Loucy (cell line): ENCODE measurements at regions not wholly inside any gene's neighbourhood (a gene's known extent, or its start where the extent isn't known, plus 50 kb on each side); places are given as distances from the start of the nearest gene placed in this dataset.

Source experiments
- H2AFZ ChIP-seq: fragments of 200-600 bp; sonication (generic); 2 replicates; pipeline ENCODE4 v1.6.0; 2016; ENCODE audit warnings: antibody characterized with exemption, mild to moderate bottlenecking, low read length, moderate library complexity
- H3F3A ChIP-seq: fragments of 200-600 bp; 2 replicates; pipeline ENCODE4 v1.6.0; 2016; ENCODE audit warnings: antibody characterized with exemption, low read depth, mild to moderate bottlenecking
- H3K27me3 ChIP-seq: fragments of 200-600 bp; sonication (generic); 2 replicates; pipeline ENCODE4 v1.6.1; 2014; ENCODE audit warnings: low read length, mild to moderate bottlenecking; ENCODE audit not compliant: insufficient read depth, poor library complexity, severe bottlenecking
- H3K36me3 ChIP-seq: fragments of 200-600 bp; sonication (generic); 2 replicates; pipeline ENCODE4 v1.6.1; 2016; ENCODE audit warnings: low read length; ENCODE audit not compliant: insufficient read depth
- H3K4me1 ChIP-seq: fragments of 200-600 bp; sonication (generic); 2 replicates; pipeline ENCODE4 v1.5.1; 2014; ENCODE audit warnings: low read length, mild to moderate bottlenecking; ENCODE audit not compliant: insufficient read depth, poor library complexity, severe bottlenecking
- H3K4me2 ChIP-seq: fragments of 200-600 bp; sonication (generic); 2 replicates; pipeline ENCODE4 v1.6.0; 2014; ENCODE audit warnings: antibody characterized with exemption, low read length, low read depth, mild to moderate bottlenecking; ENCODE audit not compliant: poor library complexity, severe bottlenecking
- H3K4me3 ChIP-seq: fragments of 200-600 bp; sonication (generic); 2 replicates; pipeline ENCODE4 v1.5.1; 2014; ENCODE audit warnings: low read length, mild to moderate bottlenecking, mixed read lengths; ENCODE audit not compliant: poor library complexity, severe bottlenecking
- H3K79me2 ChIP-seq: fragments of 200-600 bp; sonication (generic); 2 replicates; pipeline ENCODE4 v1.6.1; 2014; ENCODE audit warnings: low read length; ENCODE audit not compliant: insufficient read depth
- H3K9ac ChIP-seq: fragments of 200-600 bp; sonication (generic); 2 replicates; pipeline ENCODE4 v1.6.0; 2014; ENCODE audit warnings: mild to moderate bottlenecking, low read depth, low read length, moderate library complexity; ENCODE audit not compliant: poor library complexity, severe bottlenecking
- H3K9me2 ChIP-seq: fragments of 200-600 bp; sonication (generic); replicated peaks from 2 replicates; pipeline ENCODE4 v1.6.1; 2016; ENCODE audit warnings: low read depth, low read length, mixed read lengths
- H3K9me3 ChIP-seq: fragments of 200-600 bp; sonication (generic); 2 replicates; pipeline ENCODE4 v1.6.1; 2014; ENCODE audit warnings: mild to moderate bottlenecking, antibody characterized with exemption, low read length, low read depth; ENCODE audit not compliant: insufficient read depth
- H4K20me1 ChIP-seq: fragments of 200-600 bp; sonication (generic); 2 replicates; pipeline ENCODE4 v1.6.0; 2014; ENCODE audit warnings: antibody characterized with exemption, low read length, mild to moderate bottlenecking; ENCODE audit not compliant: insufficient read depth, poor library complexity, severe bottlenecking
- EZH2phosphoT487 ChIP-seq: fragments of 200-600 bp; IDR thresholded peaks from 2 replicates; pipeline ENCODE4 v1.6.1; 2018; ENCODE audit warnings: antibody characterized with exemption, mild to moderate bottlenecking, moderate library complexity, borderline replicate concordance
- TF ChIP-seq, protein P1 (sequence below): fragments of 200-600 bp; sonication (generic); conservative IDR thresholded peaks from 2 replicates; pipeline ENCODE4 v1.5.1; 2014; ENCODE audit warnings: mild to moderate bottlenecking, antibody characterized with exemption, low read length

DNA sequence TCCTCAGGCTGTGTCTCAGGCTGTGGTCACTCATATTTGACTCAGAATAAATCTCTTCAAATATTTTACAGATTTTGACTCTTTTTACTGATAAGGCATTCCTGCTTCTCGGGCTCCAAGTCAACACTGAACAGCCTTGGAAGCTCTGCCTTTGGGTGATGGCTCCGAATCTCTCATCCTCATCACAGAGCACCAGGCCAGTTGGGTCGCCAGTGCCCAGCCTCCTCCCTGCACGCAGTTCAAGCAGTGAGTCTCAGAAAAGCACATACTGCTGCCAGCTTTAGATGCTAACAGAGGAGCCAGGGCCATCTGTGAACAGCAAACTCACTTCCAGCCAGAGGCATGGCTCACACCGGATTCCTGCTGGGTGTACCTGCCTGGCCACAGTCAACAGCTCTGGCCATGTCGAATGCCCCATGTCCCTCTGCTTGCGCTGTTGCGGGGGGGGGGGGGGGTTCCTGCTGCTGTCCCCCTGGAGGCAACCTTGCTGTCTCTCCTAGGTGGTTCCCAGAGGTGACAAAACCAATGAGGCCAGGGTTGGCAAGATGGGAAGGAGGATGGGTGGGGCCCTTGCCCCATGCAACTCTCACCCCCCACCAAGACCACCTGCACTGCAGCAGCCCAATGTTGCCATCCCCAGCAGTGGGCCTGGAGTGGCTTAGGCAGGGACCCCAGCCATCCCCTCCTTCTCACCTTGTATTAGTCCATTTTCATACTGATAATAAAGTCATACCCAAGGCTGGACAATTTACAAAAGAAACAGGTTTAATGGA, 248.8 kb downstream of the ERMARD start:
- Histone ChIP-seq H3K36me3 (no peaks in the 10 kb centered on the region), H3K4me3 (no peak overlapping the region), H3K27me3 (no peaks in the 10 kb centered on the region), H3K4me2 (no peak overlapping the region), H3K79me2 (no peaks in the 10 kb centered on the region), H2AFZ (no peak overlapping the region), H3F3A (no peaks in the 10 kb centered on the region), H4K20me1 (no peaks in the 10 kb centered on the region), H3K9me2 (no peaks in the 10 kb centered on the region), H3K4me1 (no peaks in the 10 kb centered on the region), H3K9ac (no peak overlapping the region), H3K9me3 (peaks cover 28% of the 10 kb centered on the region; the same call in 1 of the 2 replicates)
- TF ChIP-seq EZH2phosphoT487 = no peak

DNA sequence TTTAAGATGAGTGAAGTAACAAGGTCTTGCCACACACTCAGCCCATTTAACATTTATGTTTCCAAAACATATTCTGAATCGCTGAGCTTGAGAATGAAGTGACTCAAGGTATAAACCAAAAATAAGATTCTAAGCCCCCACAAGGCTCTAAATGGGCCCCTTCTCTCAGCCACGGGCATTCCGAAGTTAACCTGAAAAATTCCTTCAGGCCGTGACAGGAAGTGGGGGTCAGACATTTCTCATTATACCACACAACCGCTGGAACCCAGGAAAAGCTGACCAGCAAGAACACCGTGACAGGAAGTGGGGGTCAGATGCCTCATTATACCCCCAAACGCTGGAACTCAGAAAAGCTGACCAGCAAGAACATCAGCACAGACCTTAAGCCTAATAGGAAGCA, 247.9 kb downstream of the ERMARD start:
- TF ChIP-seq, protein P1, sequence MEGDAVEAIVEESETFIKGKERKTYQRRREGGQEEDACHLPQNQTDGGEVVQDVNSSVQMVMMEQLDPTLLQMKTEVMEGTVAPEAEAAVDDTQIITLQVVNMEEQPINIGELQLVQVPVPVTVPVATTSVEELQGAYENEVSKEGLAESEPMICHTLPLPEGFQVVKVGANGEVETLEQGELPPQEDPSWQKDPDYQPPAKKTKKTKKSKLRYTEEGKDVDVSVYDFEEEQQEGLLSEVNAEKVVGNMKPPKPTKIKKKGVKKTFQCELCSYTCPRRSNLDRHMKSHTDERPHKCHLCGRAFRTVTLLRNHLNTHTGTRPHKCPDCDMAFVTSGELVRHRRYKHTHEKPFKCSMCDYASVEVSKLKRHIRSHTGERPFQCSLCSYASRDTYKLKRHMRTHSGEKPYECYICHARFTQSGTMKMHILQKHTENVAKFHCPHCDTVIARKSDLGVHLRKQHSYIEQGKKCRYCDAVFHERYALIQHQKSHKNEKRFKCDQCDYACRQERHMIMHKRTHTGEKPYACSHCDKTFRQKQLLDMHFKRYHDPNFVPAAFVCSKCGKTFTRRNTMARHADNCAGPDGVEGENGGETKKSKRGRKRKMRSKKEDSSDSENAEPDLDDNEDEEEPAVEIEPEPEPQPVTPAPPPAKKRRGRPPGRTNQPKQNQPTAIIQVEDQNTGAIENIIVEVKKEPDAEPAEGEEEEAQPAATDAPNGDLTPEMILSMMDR = no peak
- no peak for TF ChIP-seq EZH2phosphoT487
- H3K9me3 ChIP-seq = peaks cover 24% of the 10 kb centered on the region; the same call in 1 of the 2 replicates
- H3K9me2 ChIP-seq = no peaks in the 10 kb centered on the region
- no peaks in the 10 kb centered on the region for H3K27me3 ChIP-seq
- no peaks in the 10 kb centered on the region for H3K79me2 ChIP-seq
- H3K9ac ChIP-seq = no peak overlapping the region
- H4K20me1 ChIP-seq = no peaks in the 10 kb centered on the region
- H3K4me1 ChIP-seq = no peaks in the 10 kb centered on the region
- H3F3A ChIP-seq = no peaks in the 10 kb centered on the region
- no peak overlapping the region for H3K4me2 ChIP-seq
- no peak overlapping the region for H3K4me3 ChIP-seq
- H3K36me3 ChIP-seq = no peaks in the 10 kb centered on the region
- H2AFZ ChIP-seq = no peak overlapping the region

DNA sequence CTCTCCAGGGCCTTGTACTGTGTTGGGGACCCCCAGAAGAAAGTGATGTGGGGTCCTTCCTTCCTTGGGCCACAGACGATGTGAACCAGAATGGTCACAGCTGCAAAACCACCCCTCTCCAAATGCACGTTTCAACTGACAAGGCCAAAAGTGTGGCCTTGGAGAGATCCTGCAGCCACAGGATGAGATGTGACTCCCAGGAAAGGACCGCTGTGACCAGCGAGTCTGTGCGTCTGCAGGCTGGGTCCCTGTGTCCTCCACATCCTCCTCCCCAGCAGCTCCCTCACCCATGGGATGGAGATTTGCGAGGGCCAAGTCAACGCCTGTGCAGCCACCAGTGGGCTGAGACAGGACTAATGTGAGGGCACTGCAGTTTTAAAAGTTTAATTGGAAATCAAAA, 247.0 kb downstream of the ERMARD start:
- H3K9me2 ChIP-seq = no peaks in the 10 kb centered on the region
- no peak overlapping the region for H3K4me2 ChIP-seq
- no peak overlapping the region for H2AFZ ChIP-seq
- H3K79me2 ChIP-seq = no peaks in the 10 kb centered on the region
- TF ChIP-seq, protein P1 = no peak
- no peak for TF ChIP-seq EZH2phosphoT487
- H4K20me1 ChIP-seq = no peaks in the 10 kb centered on the region
- H3K36me3 ChIP-seq = no peaks in the 10 kb centered on the region
- H3K4me3 ChIP-seq = no peak overlapping the region
- H3K9me3 ChIP-seq = peaks cover 21% of the 10 kb centered on the region; the same call in 1 of the 2 replicates
- H3K9ac ChIP-seq = no peak overlapping the region
- no peaks in the 10 kb centered on the region for H3K4me1 ChIP-seq
- no peaks in the 10 kb centered on the region for H3F3A ChIP-seq
- H3K27me3 ChIP-seq = no peaks in the 10 kb centered on the region

DNA sequence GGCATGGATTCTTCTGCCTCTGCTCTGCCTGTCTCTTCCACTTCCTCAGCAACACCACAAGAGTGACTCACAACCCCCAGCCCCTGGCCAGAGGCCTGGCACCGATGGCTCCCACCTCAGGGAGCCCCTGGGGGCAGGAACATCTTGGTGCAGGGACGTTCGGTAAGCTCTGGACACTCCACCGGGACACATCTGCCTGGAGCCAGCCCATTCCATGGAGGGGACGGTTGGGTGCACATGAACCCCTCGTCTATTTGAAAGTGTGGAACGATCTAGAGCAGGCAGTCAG, 246.5 kb downstream of the ERMARD start:
- Histone ChIP-seq H3F3A (no peaks in the 10 kb centered on the region), H3K9ac (no peak overlapping the region), H4K20me1 (no peaks in the 10 kb centered on the region), H3K4me2 (no peak overlapping the region), H3K4me1 (no peaks in the 10 kb centered on the region), H3K79me2 (no peaks in the 10 kb centered on the region), H3K9me2 (no peaks in the 10 kb centered on the region), H3K4me3 (no peak overlapping the region), H2AFZ (no peak overlapping the region), H3K27me3 (no peaks in the 10 kb centered on the region), H3K36me3 (no peaks in the 10 kb centered on the region), H3K9me3 (peaks cover 15% of the 10 kb centered on the region; the same call in 1 of the 2 replicates)
- no peak for TF ChIP-seq EZH2phosphoT487
- TF ChIP-seq, protein P1 = no peak
